Ishikawa (cell line): ENCODE measurements at regions not wholly inside any gene's neighbourhood (a gene's known extent, or its start where the extent isn't known, plus 50 kb on each side); places are given as distances from the start of the nearest gene placed in this dataset.

Experiments
- CEBPB ChIP-seq: IDR thresholded peaks from 2 replicates; pipeline ENCODE4 v1.6.1; 2012
- CREB1 ChIP-seq: IDR thresholded peaks from 2 replicates; pipeline ENCODE4 v1.6.1; 2012; ENCODE audit warnings: low read depth
- EGR1 ChIP-seq: IDR thresholded peaks from 2 replicates; pipeline ENCODE4 v1.6.1; 2012
- EP300 ChIP-seq: IDR thresholded peaks from 2 replicates; pipeline ENCODE4 v1.6.1; 2012; ENCODE audit warnings: borderline replicate concordance
- FOXM1 ChIP-seq: IDR thresholded peaks from 2 replicates; pipeline ENCODE4 v1.6.1; 2012; ENCODE audit warnings: low read depth, borderline replicate concordance
- NFIC ChIP-seq: IDR thresholded peaks from 2 replicates; pipeline ENCODE4 v1.6.1; 2012
- RAD21 ChIP-seq: IDR thresholded peaks from 2 replicates; pipeline ENCODE4 v1.6.1; 2012; ENCODE audit warnings: low read depth
- REST ChIP-seq: IDR thresholded peaks from 2 replicates; pipeline ENCODE4 v1.6.1; 2012; ENCODE audit warnings: low read depth, mild to moderate bottlenecking
- TAF1 ChIP-seq: IDR thresholded peaks from 2 replicates; pipeline ENCODE4 v1.6.1; 2012; ENCODE audit warnings: low read depth, mild to moderate bottlenecking
- TCF12 ChIP-seq: IDR thresholded peaks from 2 replicates; pipeline ENCODE4 v1.6.1; 2012; ENCODE audit warnings: low read depth
- TEAD4 ChIP-seq: IDR thresholded peaks from 2 replicates; pipeline ENCODE4 v1.6.1; 2012
- YY1 ChIP-seq: IDR thresholded peaks from 2 replicates; pipeline ENCODE4 v1.6.1; 2012; ENCODE audit warnings: low read depth
- ZBTB7A ChIP-seq: IDR thresholded peaks from 2 replicates; pipeline ENCODE4 v1.6.1; 2012; ENCODE audit warnings: low read depth
- TF ChIP-seq, protein P1 (sequence below): IDR thresholded peaks from 2 replicates; pipeline ENCODE4 v1.6.1; 2012
- TF ChIP-seq, protein P2 (sequence below): IDR thresholded peaks from 2 replicates; pipeline ENCODE4 v1.6.1; 2012

DNA sequence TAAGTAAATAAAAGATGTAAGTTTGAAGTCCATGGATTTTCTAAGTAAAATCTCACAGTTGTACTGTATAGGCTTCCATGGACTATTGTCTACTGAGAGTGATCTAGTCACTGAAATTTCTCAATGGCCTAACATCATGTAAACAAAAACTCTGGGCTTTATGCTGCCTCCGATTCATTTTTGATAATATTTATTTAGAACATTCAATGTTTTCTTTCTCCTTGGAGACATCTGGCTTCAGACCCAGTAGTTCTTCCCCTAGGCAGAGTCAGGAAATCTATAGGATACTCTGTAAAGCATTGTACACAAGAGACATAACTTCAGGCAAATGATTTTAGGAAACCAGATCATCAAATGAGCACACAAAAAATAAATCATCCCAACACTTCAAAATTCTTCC lies 1208.6 kb upstream of the ZEB2 start:
- no peak for TF ChIP-seq TEAD4
- TF ChIP-seq CEBPB: no peak
- TF ChIP-seq ZBTB7A: no peak
- TF ChIP-seq TAF1: no peak
- TF ChIP-seq, protein P1, sequence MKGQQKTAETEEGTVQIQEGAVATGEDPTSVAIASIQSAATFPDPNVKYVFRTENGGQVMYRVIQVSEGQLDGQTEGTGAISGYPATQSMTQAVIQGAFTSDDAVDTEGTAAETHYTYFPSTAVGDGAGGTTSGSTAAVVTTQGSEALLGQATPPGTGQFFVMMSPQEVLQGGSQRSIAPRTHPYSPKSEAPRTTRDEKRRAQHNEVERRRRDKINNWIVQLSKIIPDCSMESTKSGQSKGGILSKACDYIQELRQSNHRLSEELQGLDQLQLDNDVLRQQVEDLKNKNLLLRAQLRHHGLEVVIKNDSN: no peak
- no peak for TF ChIP-seq TCF12
- no peak for TF ChIP-seq RAD21
- no peak for TF ChIP-seq FOXM1
- no peak for TF ChIP-seq EGR1
- no peak for TF ChIP-seq CREB1
- no peak for TF ChIP-seq EP300
- TF ChIP-seq, protein P2, sequence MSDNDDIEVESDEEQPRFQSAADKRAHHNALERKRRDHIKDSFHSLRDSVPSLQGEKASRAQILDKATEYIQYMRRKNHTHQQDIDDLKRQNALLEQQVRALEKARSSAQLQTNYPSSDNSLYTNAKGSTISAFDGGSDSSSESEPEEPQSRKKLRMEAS: no peak
- no peak for TF ChIP-seq YY1
- TF ChIP-seq REST: no peak
- no peak for TF ChIP-seq NFIC

DNA sequence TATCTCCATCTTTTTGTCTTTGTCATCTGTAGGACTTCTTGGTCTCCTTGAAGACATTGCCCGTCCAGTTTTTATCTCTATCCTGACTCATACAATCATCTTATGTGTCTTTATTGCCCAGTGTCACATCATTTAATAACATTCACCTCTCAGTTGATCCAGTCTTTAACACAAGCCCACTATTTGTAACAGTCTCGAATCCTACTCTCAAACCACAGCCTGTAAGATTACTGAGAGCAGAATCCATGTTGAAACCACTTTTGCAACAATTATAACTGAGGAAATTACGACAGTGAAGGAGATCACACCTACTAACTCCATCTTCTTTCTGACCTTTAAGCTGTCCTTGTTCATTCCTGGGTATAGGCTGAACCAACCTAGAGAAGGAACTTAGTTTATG lies 1206.0 kb upstream of the ZEB2 start:
- TF ChIP-seq REST: no peak

GRCh38 chr2:145724311-145724898 lies 1204.5 kb upstream of the ZEB2 start:
- TF ChIP-seq, protein P1: no peak
- TF ChIP-seq ZBTB7A (no peak), REST (no peak), CREB1 (no peak)
- TF ChIP-seq, protein P2: no peak

GRCh38 chr2:145723872-145724271 lies 1204.0 kb upstream of the ZEB2 start:
- no peak for TF ChIP-seq REST
- TF ChIP-seq FOXM1: no peak
- TF ChIP-seq, protein P2: no peak
- TF ChIP-seq, protein P1: no peak
- TF ChIP-seq TEAD4: no peak
- no peak for TF ChIP-seq CEBPB
- no peak for TF ChIP-seq EGR1
- TF ChIP-seq RAD21: no peak
- TF ChIP-seq CREB1: no peak
